Heart left ventricle (tissue), 16 donors: ENCODE measurements at regions not wholly inside any gene's neighbourhood (a gene's known extent, or its start where the extent isn't known, plus 50 kb on each side); places are given as distances from the start of the nearest gene placed in this dataset.

Experiments used
- ATAC-seq, 4 donors: fragments of 200-7000 bp; cut with Tn5 transposase; one replicate each; pipeline ENCODE4 v1.9.1; 2020 to 2022; ENCODE audit warnings: moderate library complexity in 4 of 4, mild to moderate bottlenecking in 3 of 4, moderate number of reproducible peaks in 1 of 4
- DNase-seq, 5 donors: peaks; one replicate each; pipeline ENCODE4 v3.0.0-alpha.2; 2020
- H3K27ac ChIP-seq, 12 donors: fragments of 200-600 bp; sonication (generic) in 4 of 12; one replicate each; pipeline versions ENCODE4 v1.5.0 to v1.8.0; 2016 to 2022; ENCODE audit warnings: mild to moderate bottlenecking in 2 of 12
- H3K27me3 ChIP-seq, 9 donors: fragments of 200-600 bp; sonication (generic) in 2 of 9; one replicate each; pipeline versions ENCODE4 v1.5.1 to v1.8.0; 2016 to 2022; ENCODE audit warnings: mild to moderate bottlenecking in 3 of 9
- H3K36me3 ChIP-seq, 9 donors: fragments of 200-600 bp; sonication (generic) in 2 of 9; one replicate each; pipeline versions ENCODE4 v1.5.0 to v1.8.0; 2018 to 2022; ENCODE audit warnings: mild to moderate bottlenecking in 2 of 9
- H3K4me1 ChIP-seq, 12 donors: fragments of 200-600 bp; sonication (generic) in 4 of 12; one replicate each; pipeline versions ENCODE4 v1.5.0 to v1.8.0; 2016 to 2022; ENCODE audit warnings: mild to moderate bottlenecking in 3 of 12
- H3K4me3 ChIP-seq, 12 donors: fragments of 200-600 bp; sonication (generic) in 4 of 12; one replicate each; pipeline versions ENCODE4 v1.5.0 to v1.8.0; 2017 to 2022; ENCODE audit warnings: mild to moderate bottlenecking in 9 of 12, moderate library complexity in 4 of 12
- H3K9me3 ChIP-seq, 12 donors: fragments of 200-600 bp; sonication (generic) in 4 of 12; one replicate each; pipeline versions ENCODE4 v1.5.0 to v1.8.0; 2016 to 2022; ENCODE audit warnings: mild to moderate bottlenecking in 1 of 12
- CTCF ChIP-seq, 12 donors: fragments of 200-600 bp; sonication (generic) in 4 of 12; IDR thresholded peaks; one replicate each; pipeline versions ENCODE4 v1.5.0 to v1.8.0; 2018 to 2022; ENCODE audit warnings: antibody characterized with exemption in 12 of 12, mild to moderate bottlenecking in 5 of 12
- POLR2A ChIP-seq, 2 donors: fragments of 450-650 bp; IDR thresholded peaks; one replicate each; pipeline ENCODE4 v1.6.1; 2017; ENCODE audit warnings: antibody characterized with exemption in 2 of 2, mild to moderate bottlenecking in 2 of 2, moderate library complexity in 2 of 2
- WGBS, 4 donors: extraction: QIAGEN DNeasy Blood & Tissue Kit in 2 of 4; methylation state at CpG; one replicate each; pipeline versions ENCODE4 v1.1.5 to v1.1.7; 2013 to 2018; 5-methylcytosine and 5-hydroxymethylcytosine counted together
- intact Hi-C, 10 donors: fragments of 100-400 bp; cut with DNase I; formaldehyde crosslinking; loops; one replicate each; pipeline versions ENCODE4 v1.11.1 to v1.14.2; 2022
- donor health status: ischemic (EF 13 %, LVEDD 7.1; RV severe dilation, severe dysfunction).
- donor health status: healthy with polysubstance abuse.
- donor health status: DM: no; HTN: yes; CAD: no.
- donor health status: DM: no; HTN: no; CAD: no.
- donor health status: ischemic (EF 25% LVEDD 6.9; RV normal size, moderate dysfunction).
- donor health status: ischemic (EF 25% LVEDD 5.7; RV mildly dilated, moderate dysfunction).
- donor health status: healthy.
- donor health status: DM: yes; HTN: yes; CAD: no.
- donor health status: ischemic (EF 35%, LVEDD 5.7; RV mildly dilated, moderate dysfunction).
- donor health status: nonischemic (EF 11% LVEDD 7.7; RV severe dilation, severe dysfunction).
- donor health status: DM: yes; HTN: yes; CAD: no.
- donor health status: PGD.
- donor health status: ischemic (EF 29% LVEDD 5.4; RV normal size, mild dysfunction).
- donor health status: nonischemic (EF 23%, LVEDD 6.1; RV moderate dilation, normal function).

- no peak for ATAC-seq
- Histone ChIP-seq H3K9me3 (no peaks in the 10 kb centered on the region), H3K36me3 (no peaks in the 10 kb centered on the region), H3K27ac (no peak overlapping the region), H3K4me1 (no peaks in the 10 kb centered on the region), H3K27me3 (peaks cover 0 to 30% (median 0%) of the 10 kb centered on the region in 9 donors), H3K4me3 (no peak overlapping the region)
- TF ChIP-seq CTCF (IDR thresholded peaks at IDR 0.05) (no peak), POLR2A (IDR thresholded peaks at IDR 0.05) (no peak)
- 61 to 64% (median 64%) methylated on average over 13 of the region's 13 CpGs for WGBS, 4 donors
- no peak for DNase-seq
- intact Hi-C loops: loop anchor here in 2 of 10 donors (10.0 kb wide), 2 partner anchors 157 to 187 kb away; no protein-coding TSS in a partner anchor
Measured at GRCh38 chr6:781350-781961, 88.5 kb upstream of the EXOC2 start.

GRCh38 chr6:780706-781105, 87.8 kb upstream of the EXOC2 start:
- no peak for TF ChIP-seq CTCF (IDR thresholded peaks at IDR 0.05)
- TF ChIP-seq POLR2A (IDR thresholded peaks at IDR 0.05): no peak
- intact Hi-C loops: loop anchor here in 2 of 10 donors (10.0 kb wide), 2 partner anchors 156 to 186 kb away; no protein-coding TSS in a partner anchor
- WGBS, 4 donors: 82 to 90% (median 87%) methylated on average over 3 of the region's 3 CpGs
- DNase-seq (no peak), ATAC-seq (no peak)
- Histone ChIP-seq H3K4me1 (no peaks in the 10 kb centered on the region), H3K27me3 (peaks cover 0 to 30% (median 0%) of the 10 kb centered on the region in 9 donors), H3K36me3 (no peaks in the 10 kb centered on the region), H3K9me3 (no peaks in the 10 kb centered on the region), H3K4me3 (no peak overlapping the region), H3K27ac (no peak overlapping the region)

- Histone ChIP-seq H3K9me3 (peaks cover 0 to 9% (median 0%) of the 10 kb centered on the region in 12 donors), H3K27me3 (peaks cover 0 to 14% (median 0%) of the 10 kb centered on the region in 9 donors), H3K36me3 (no peaks in the 10 kb centered on the region), H3K27ac (no peak overlapping the region), H3K4me1 (no peaks in the 10 kb centered on the region), H3K4me3 (no peak overlapping the region)
- DNase-seq (no peak), ATAC-seq (no peak)
- intact Hi-C loops: no loop called here
- WGBS, 4 donors: 85 to 89% (median 87%) methylated on average over 9 of the region's 9 CpGs
- TF ChIP-seq CTCF (IDR thresholded peaks at IDR 0.05) (no peak), POLR2A (IDR thresholded peaks at IDR 0.05) (no peak)
Measured at GRCh38 chr6:776951-777350, 84.0 kb upstream of the EXOC2 start.

- WGBS, 4 donors: 73 to 78% (median 77%) methylated on average over 3 of the region's 3 CpGs
- peaks cover 0 to 14% (median 0%) of the 10 kb centered on the region in 9 donors for H3K27me3 ChIP-seq
- intact Hi-C loops: no loop called here
Measured at GRCh38 chr6:776528-776931, 83.6 kb upstream of the EXOC2 start.

More at GRCh38 chr6:776528-776931, 83.6 kb upstream of the EXOC2 start:
- no peak for DNase-seq
- Histone ChIP-seq H3K27ac (no peak overlapping the region), H3K9me3 (peaks cover 0 to 13% (median 0%) of the 10 kb centered on the region in 12 donors), H3K36me3 (no peaks in the 10 kb centered on the region), H3K4me1 (no peaks in the 10 kb centered on the region), H3K4me3 (no peak overlapping the region)
- TF ChIP-seq CTCF (IDR thresholded peaks at IDR 0.05) (no peak), POLR2A (IDR thresholded peaks at IDR 0.05) (no peak)
- no peak for ATAC-seq
